Neural cell (in vitro differentiated cells): ENCODE measurements at regions not wholly inside any gene's neighbourhood (a gene's known extent, or its start where the extent isn't known, plus 50 kb on each side); places are given as distances from the start of the nearest gene placed in this dataset.

ENCODE experiments used
- H2AFZ ChIP-seq: fragments of 200-600, 300-800 bp; sonication (generic), shearing (Covaris generic); 2 replicates; pipeline ENCODE4 v1.6.0; 2014; ENCODE audit warnings: low read depth, mild to moderate bottlenecking, antibody characterized with exemption, low read length, moderate library complexity
- H3F3A ChIP-seq: fragments of 200-600 bp; shearing (Covaris generic); 2 replicates; pipeline ENCODE4 v1.6.1; 2016; ENCODE audit warnings: mild to moderate bottlenecking, moderate library complexity, mixed read lengths, antibody characterized with exemption, low read length; ENCODE audit not compliant: insufficient read depth, poor library complexity, severe bottlenecking
- H3K27ac ChIP-seq: fragments of 200-600, 300-800 bp; sonication (generic), shearing (Covaris generic); 2 replicates; pipeline ENCODE4 v1.5.1; 2014; ENCODE audit warnings: mild to moderate bottlenecking, low read length, moderate library complexity
- H3K27me3 ChIP-seq: fragments of 300-800, 200-600 bp; sonication (generic), shearing (Covaris generic); 2 replicates; pipeline ENCODE4 v1.6.0; 2014; ENCODE audit warnings: mild to moderate bottlenecking, low read depth, low read length, moderate library complexity; ENCODE audit not compliant: insufficient read depth
- H3K36me3 ChIP-seq: fragments of 300-800, 200-600 bp; sonication (generic), shearing (Covaris generic); 2 replicates; pipeline ENCODE4 v1.5.1; 2014; ENCODE audit warnings: mild to moderate bottlenecking, antibody characterized with exemption, low read length, moderate library complexity; ENCODE audit not compliant: insufficient read depth
- H3K4me2 ChIP-seq: fragments of 300-800, 200-600 bp; sonication (generic), shearing (Covaris generic); 2 replicates; pipeline ENCODE4 v1.6.0; 2014; ENCODE audit warnings: mild to moderate bottlenecking, low read length
- H3K4me3 ChIP-seq: fragments of 300-800, 200-600 bp; sonication (generic), shearing (Covaris generic); 2 replicates; pipeline ENCODE4 v1.5.1; 2014; ENCODE audit warnings: mild to moderate bottlenecking, low read length, moderate library complexity
- H3K79me2 ChIP-seq: fragments of 200-600 bp; shearing (Covaris generic); replicated peaks from 2 replicates; pipeline ENCODE4 v1.6.0; 2014; ENCODE audit warnings: mild to moderate bottlenecking, low read length, moderate library complexity; ENCODE audit not compliant: insufficient read depth
- H3K9ac ChIP-seq: fragments of 300-800, 200-600 bp; sonication (generic), shearing (Covaris generic); 2 replicates; pipeline ENCODE4 v1.6.1; 2016; ENCODE audit warnings: mild to moderate bottlenecking, low read length, mixed read lengths
- H3K9me2 ChIP-seq: fragments of 200-600 bp; shearing (Covaris generic); 2 replicates; pipeline ENCODE4 v1.6.1; 2016; ENCODE audit warnings: mild to moderate bottlenecking, low read length, mixed read lengths; ENCODE audit not compliant: insufficient read depth
- H3K9me3 ChIP-seq: fragments of 200-600, 300-800 bp; sonication (generic), shearing (Covaris generic); 2 replicates; pipeline ENCODE4 v1.6.1; 2016; ENCODE audit warnings: mild to moderate bottlenecking, mixed run types, low read length, moderate library complexity, mixed read lengths
- H4K20me1 ChIP-seq: fragments of 200-600 bp; shearing (Covaris generic); 2 replicates; pipeline ENCODE4 v1.6.1; 2016; ENCODE audit warnings: mild to moderate bottlenecking, mixed run types; ENCODE audit not compliant: insufficient read depth
- CTCF ChIP-seq: fragments of 450-650 bp; IDR thresholded peaks from 2 replicates; pipeline ENCODE4 v1.5.1; 2014; ENCODE audit warnings: antibody characterized with exemption, mild to moderate bottlenecking, moderate library complexity; ENCODE audit not compliant: poor library complexity, severe bottlenecking
- EP300 ChIP-seq: fragments of 450-650 bp; conservative IDR thresholded peaks from 2 replicates; pipeline ENCODE4 v1.6.1; 2014; ENCODE audit warnings: antibody characterized with exemption, mild to moderate bottlenecking, moderate library complexity; ENCODE audit not compliant: poor library complexity, severe bottlenecking
- EZH2 ChIP-seq: fragments of 200-600, 300-800 bp; shearing (Covaris generic), sonication (generic); IDR thresholded peaks from 2 replicates; pipeline ENCODE4 v1.6.1; 2014; ENCODE audit warnings: antibody characterized with exemption, low read length, borderline replicate concordance, mild to moderate bottlenecking; ENCODE audit not compliant: insufficient read depth, poor library complexity, severe bottlenecking
- MXI1 ChIP-seq: fragments of 450-650 bp; conservative IDR thresholded peaks from 2 replicates; pipeline ENCODE4 v1.6.1; 2014; ENCODE audit warnings: antibody characterized with exemption, mild to moderate bottlenecking; ENCODE audit not compliant: poor library complexity, severe bottlenecking
- POLR2AphosphoS5 ChIP-seq: IDR thresholded peaks from 2 replicates; pipeline ENCODE4 v1.6.1; 2012
- RAD21 ChIP-seq: fragments of 450-650 bp; conservative IDR thresholded peaks from 2 replicates; pipeline ENCODE4 v1.6.1; 2014; ENCODE audit warnings: antibody characterized with exemption, mild to moderate bottlenecking, moderate library complexity
- REST ChIP-seq: IDR thresholded peaks from 2 replicates; pipeline ENCODE4 v1.6.1; 2012; ENCODE audit warnings: borderline replicate concordance
- SMC3 ChIP-seq: fragments of 450-650 bp; conservative IDR thresholded peaks from 2 replicates; pipeline ENCODE4 v1.6.1; 2014; ENCODE audit warnings: antibody characterized with exemption, mild to moderate bottlenecking, moderate library complexity; ENCODE audit not compliant: poor library complexity
- TAF1 ChIP-seq: IDR thresholded peaks from 2 replicates; pipeline ENCODE4 v1.6.1; 2012; ENCODE audit warnings: low read depth

- H3K4me2 ChIP-seq: no peak overlapping the region
- no peaks in the 10 kb centered on the region for H3K9me2 ChIP-seq
- no peaks in the 10 kb centered on the region for H3K9me3 ChIP-seq
- H3K27me3 ChIP-seq: no peaks in the 10 kb centered on the region
- no peak overlapping the region for H3K27ac ChIP-seq
- H4K20me1 ChIP-seq: no peaks in the 10 kb centered on the region
- H3K36me3 ChIP-seq: no peaks in the 10 kb centered on the region
- no peak overlapping the region for H2AFZ ChIP-seq
- H3F3A ChIP-seq: no peaks in the 10 kb centered on the region
- no peak overlapping the region for H3K4me3 ChIP-seq
- no peak for TF ChIP-seq EP300
- H3K79me2 ChIP-seq: no peaks in the 10 kb centered on the region
- no peak overlapping the region for H3K9ac ChIP-seq
Measured at GRCh38 chr6:170159022-170159965, 131.6 kb downstream of the DLL1 start.

DNA sequence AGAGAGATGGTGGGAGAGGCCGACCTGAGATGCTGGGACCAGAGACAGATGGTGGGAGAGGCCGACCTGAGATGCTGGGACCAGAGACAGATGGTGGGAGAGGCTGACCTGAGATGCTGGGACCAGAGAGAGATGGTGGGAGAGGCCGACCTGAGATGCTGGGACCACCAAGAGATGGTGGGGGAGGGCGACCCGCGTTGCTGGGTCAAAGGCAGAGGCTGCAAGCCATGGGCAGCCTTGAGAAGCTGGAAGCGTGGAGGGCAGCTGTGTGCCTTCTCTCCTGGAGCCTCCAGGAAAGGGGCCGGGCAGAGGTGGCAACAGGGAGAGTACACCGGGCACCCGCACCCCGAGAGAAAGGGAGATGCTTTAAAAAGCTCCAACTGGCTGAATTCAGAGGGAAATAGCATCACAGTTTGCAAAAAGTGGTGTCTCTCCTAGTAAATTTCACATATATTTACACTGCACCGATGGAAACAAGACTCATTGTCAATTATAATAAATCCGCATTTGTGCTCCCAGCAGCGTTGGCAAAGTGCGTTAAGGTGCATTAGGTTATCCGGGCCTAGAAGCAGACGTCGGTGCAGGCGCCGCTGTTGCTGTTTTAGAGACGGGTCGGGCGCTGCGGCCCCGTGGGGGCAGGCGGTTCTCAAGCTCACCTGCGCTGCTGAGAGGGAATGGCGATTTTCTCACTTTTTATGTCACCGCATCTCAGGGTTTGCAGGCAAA is 132.4 kb downstream of the DLL1 start:
- Histone ChIP-seq H3K4me3 (no peak overlapping the region), H3K27ac (no peak overlapping the region), H3K9me2 (no peaks in the 10 kb centered on the region), H3K79me2 (no peaks in the 10 kb centered on the region), H2AFZ (no peak overlapping the region), H3K36me3 (no peaks in the 10 kb centered on the region), H3K27me3 (no peaks in the 10 kb centered on the region), H3K9me3 (no peaks in the 10 kb centered on the region), H3K9ac (no peak overlapping the region), H3K4me2 (no peak overlapping the region), H4K20me1 (no peaks in the 10 kb centered on the region), H3F3A (no peaks in the 10 kb centered on the region)
- TF ChIP-seq REST (no peak), SMC3 (no peak), EZH2 (no peak), EP300 (no peak), TAF1 (no peak), RAD21 (no peak), POLR2AphosphoS5 (no peak), MXI1 (no peak), CTCF (no peak)
